ENCODE measurements at regions not wholly inside any gene's neighbourhood (a gene's known extent, or its start where the extent isn't known, plus 50 kb on each side); places are given as distances from the start of the nearest gene placed in this dataset.
"Not testable (repeated sequence)": the region's sequence is repeated elsewhere in the genome, so short reads cannot be mapped to it uniquely, and the experiment has no call there.

DNA sequence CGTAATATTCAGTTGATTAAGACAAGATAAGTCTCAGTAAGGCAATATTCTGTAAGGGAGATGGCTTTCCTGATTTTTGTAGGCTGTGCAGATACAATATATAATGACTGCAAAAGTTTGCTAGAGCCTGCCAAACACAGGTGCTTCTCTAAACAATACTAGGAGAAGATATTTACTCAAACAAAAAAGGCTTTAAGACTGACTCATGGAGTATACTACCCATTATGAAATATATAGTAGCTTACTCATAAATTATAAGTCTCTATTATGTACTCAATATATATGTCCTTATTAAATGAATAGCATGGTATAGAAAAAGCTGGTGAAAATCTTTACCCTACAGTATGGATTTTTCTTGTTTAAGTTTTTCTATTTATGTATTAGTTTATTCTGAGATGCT lies 93.2 kb upstream of the IL15 start:
- DNase-seq, result no peak

DNA sequence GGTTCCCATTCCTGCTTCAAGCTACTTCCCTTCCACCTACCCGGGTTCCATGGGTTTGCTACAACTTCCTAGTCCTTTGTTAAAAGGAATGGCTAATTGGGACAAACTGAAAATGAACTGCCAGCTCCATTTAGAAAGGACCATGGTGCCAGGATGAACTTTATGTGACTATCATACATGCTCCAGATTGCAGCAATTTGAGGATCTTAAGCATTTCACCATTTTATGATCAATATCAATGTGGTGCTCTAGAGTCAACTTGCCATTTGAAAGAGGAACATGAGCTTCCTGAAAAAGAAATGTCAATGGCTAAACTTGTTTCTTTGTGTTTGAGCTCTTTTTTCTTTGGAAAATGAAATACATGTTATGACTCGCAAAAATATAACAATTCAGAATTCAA lies 92.7 kb upstream of the IL15 start:
- DNase-seq, result no peak

GRCh38 chr4:141548791-141549190 lies 87.6 kb upstream of the IL15 start:
- no peak for DNase-seq

DNA sequence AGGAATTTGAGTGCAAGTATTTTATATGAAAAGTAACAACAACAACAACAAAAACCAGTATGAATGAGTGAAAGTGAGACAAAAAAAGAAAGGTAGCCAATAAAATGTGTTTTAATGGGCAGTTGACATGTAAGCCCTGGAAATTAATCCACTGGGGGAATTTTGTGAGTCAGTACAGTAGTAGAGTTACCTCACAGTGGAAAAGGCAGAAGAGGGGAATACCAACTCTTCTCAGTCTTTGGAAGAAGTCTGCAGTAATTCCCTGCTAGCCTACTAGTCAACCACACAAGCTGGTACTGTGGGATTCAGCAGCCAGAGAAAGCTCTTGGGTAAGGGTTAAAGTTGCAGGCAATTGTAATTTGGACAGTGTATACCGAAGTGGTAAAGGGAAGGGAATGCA lies 76.3 kb upstream of the IL15 start:
- no peak for DNase-seq

GRCh38 chr4:141562649-141563048 lies 73.7 kb upstream of the IL15 start:
- DNase-seq, result no peak

- no peak for DNase-seq
Measured at GRCh38 chr4:141563723-141564122, 72.7 kb upstream of the IL15 start.

DNA sequence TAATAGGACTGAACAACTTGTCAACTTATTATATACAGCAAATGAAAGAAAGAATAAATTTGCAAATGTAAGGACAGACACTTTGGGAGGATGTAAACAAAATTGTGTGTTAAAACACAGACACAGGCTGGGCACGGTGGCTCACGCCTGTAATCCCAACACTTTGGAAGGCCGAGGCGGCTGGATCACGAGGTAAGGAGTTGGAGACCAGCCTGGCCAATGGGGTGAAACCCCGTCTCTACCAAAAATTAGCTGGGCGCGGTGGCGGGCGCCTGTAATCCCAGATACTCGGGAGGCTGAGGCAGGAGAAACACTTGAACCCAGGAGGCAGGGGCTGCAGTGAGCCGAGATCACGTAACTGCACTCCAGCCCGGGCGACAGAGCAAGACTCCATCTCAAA lies 71.4 kb upstream of the IL15 start:
- DNase-seq, result not testable (repeated sequence)

- DNase-seq, result no peak
Measured at GRCh38 chr4:141565379-141566089, 70.8 kb upstream of the IL15 start.

GRCh38 chr4:141567326-141567915 lies 69.0 kb upstream of the IL15 start:
- no peak for DNase-seq

GRCh38 chr4:141569141-141569540 lies 67.2 kb upstream of the IL15 start:
- no peak for DNase-seq

DNA sequence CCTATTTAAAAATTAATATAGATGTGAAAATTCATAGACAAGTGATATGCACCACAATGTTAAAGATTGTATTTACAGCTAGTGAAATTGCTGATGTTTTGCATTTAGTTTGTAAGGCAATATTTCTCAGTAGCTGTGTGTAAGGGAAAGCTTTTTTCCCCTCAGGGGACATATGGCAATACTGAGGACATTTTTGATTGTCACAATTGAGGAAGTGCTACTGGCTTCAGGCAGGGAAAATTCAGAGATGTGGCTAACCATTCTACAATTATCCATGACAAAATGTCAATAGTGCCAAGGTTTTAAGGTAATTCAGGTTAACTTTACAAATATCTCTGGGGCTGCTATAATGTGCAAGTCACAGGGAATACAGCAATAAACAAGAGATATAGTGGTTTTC lies 66.1 kb upstream of the IL15 start:
- DNase-seq, result no peak

DNA sequence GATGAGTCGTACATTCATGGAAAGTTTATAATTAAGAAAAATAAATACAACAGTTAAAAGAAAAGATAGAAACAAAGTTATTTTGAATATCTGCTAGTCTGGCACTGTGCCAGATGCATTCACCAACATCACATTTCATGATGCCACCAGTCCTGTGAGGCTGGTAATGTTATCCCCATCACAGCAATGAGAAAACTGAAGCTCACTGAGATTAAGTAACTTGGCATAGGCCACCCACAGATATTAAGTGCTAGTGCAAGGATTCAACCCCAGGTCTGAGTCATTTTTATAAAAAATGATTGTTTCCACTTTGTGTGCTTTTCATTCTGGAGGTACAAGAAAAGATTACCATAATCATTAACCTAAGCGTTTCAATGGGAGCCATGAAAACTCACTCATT lies 65.0 kb upstream of the IL15 start:
- DNase-seq, result no peak

DNA sequence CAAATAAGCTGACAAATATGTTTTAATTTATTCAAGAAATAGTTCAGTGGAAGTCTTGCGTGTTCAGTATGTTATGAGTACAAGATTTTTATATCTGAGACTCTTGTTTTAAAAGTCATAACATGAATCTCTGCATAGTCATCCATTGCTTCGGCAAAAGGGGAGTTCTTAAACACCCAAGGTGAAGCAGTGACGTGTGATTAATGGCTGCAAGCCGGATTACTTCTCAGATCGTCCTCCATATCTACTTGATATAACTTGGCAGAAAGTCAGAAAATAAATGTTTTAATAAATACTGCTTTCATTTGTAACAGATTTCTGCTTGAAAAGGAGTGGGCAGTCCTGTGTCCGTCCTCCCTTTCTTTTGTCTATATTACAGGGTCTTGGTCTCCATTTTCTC lies 64.6 kb upstream of the IL15 start:
- no peak for DNase-seq

DNA sequence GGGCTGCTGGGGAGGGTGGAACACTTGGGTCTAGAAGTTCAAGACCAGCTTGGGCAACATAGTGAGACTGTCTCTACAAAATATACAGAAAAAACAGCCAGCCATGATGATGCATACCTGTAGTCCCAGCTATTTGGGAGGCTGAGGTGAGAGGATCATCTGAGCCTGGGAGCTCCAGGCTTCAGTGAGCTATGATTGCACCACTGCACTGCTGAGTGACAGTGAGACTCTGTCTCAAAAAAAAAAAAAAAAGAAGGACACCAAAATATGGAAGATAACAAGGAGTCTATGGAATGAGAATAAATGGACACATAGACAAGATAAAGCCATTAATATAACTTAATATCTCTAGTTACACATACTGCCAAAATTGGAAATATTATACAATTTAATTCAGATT lies 62.7 kb upstream of the IL15 start:
- no peak for DNase-seq

- DNase-seq, result no peak
Measured at GRCh38 chr4:141575884-141576283, 60.5 kb upstream of the IL15 start.

DNA sequence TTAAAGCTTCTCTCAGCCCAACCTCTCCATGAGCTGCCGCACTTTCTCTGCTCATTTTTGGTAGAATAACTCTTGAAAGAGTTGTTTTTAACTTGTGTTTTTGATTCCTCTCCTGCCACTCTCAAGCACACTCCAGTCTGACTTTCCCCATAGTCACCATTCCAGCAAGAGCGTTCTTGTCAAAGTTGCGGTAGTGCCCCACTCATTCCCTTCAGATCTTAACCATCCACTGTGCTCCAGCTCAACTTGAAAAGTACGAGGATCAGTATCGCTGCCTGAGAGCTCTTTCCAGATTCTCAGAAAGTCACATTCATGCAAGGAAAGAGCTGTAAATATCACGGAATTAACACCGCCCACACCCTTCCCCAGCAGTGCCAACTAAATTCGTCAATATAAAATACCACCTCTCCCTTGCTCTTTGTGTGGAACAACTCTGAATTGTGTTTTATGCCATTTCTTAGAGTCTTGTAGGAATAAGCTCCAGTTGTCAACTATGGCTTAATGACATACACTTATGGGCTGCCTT lies 59.7 kb upstream of the IL15 start:
- no peak for DNase-seq

GRCh38 chr4:141578451-141578850 lies 57.9 kb upstream of the IL15 start:
- no peak for DNase-seq

- DNase-seq, result no peak
Measured at GRCh38 chr4:141580523-141580922, 55.9 kb upstream of the IL15 start.
